Ovary (tissue), 3 donors: ENCODE measurements at regions not wholly inside any gene's neighbourhood (a gene's known extent, or its start where the extent isn't known, plus 50 kb on each side); places are given as distances from the start of the nearest gene placed in this dataset.

Experiments
- POLR2A ChIP-seq: fragments of 450-650 bp; IDR thresholded peaks from one replicate; pipeline ENCODE4 v1.6.1; 2017; ENCODE audit warnings: antibody characterized with exemption, mild to moderate bottlenecking, moderate library complexity
- TF ChIP-seq, protein P1 (sequence below), 3 donors: fragments of 450-650 bp in 2 of 3; fragments of 200-600 bp in 1 of 3; IDR thresholded peaks; one replicate each; pipeline versions ENCODE4 v1.5.1 to v1.8.0; 2016 to 2022; ENCODE audit warnings: antibody characterized with exemption in 3 of 3, mild to moderate bottlenecking in 1 of 3
- donor health status: DM: no; HTN: no; CAD: no.

DNA sequence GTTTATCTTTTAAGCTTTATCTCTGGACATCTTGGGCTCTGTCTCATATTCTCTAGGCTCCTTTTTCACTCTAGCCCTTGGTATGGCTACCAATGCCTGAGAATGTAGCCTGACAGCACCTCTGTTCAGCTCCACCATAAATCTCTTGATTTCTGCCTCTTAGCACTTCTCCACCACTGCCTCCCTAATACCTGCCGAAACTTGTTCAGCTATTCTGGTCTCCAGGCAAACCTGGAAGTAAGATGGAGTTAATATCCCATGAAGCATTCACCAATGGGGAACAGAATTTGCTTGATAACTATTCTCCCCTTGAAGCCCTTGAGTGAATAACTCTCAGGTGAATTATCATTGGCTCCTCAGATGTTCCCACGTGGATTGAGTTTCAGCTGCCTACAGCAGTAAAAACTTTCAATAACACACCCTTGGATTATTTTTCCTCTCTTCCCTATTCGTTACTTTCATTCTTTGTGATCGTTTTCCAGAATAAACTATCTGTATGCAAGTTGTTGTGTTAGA is 145.6 kb downstream of the EVA1A start:
- TF ChIP-seq, protein P1, sequence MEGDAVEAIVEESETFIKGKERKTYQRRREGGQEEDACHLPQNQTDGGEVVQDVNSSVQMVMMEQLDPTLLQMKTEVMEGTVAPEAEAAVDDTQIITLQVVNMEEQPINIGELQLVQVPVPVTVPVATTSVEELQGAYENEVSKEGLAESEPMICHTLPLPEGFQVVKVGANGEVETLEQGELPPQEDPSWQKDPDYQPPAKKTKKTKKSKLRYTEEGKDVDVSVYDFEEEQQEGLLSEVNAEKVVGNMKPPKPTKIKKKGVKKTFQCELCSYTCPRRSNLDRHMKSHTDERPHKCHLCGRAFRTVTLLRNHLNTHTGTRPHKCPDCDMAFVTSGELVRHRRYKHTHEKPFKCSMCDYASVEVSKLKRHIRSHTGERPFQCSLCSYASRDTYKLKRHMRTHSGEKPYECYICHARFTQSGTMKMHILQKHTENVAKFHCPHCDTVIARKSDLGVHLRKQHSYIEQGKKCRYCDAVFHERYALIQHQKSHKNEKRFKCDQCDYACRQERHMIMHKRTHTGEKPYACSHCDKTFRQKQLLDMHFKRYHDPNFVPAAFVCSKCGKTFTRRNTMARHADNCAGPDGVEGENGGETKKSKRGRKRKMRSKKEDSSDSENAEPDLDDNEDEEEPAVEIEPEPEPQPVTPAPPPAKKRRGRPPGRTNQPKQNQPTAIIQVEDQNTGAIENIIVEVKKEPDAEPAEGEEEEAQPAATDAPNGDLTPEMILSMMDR (IDR thresholded peaks at IDR 0.05) = no peak
- no peak for TF ChIP-seq POLR2A
